A673 (cell line): ENCODE measurements at regions not wholly inside any gene's neighbourhood (a gene's known extent, or its start where the extent isn't known, plus 50 kb on each side); places are given as distances from the start of the nearest gene placed in this dataset.

Source experiments
- BruUV-seq: library from RNA; stranded (reverse); fragments of 400-500 nt; replicated peaks from 2 replicates; lab custom pipeline; 2021; lab: Mats Ljungman, UMichigan
- CTCF ChIA-PET: fragments of 300-600 bp; sonication (Branson Sonifier 250); formaldehyde crosslinking; loops from one replicate; lab custom pipeline; 2022; ENCODE audit warnings: antibody characterized with exemption; lab: Charles Lee
- POLR2A ChIA-PET: fragments of 300-600 bp; sonication (Branson Sonifier 250); formaldehyde crosslinking; loops from one replicate; lab custom pipeline; 2022; ENCODE audit warnings: antibody characterized with exemption; ENCODE audit not compliant: low non-redundant PET; lab: Charles Lee
- DNase-seq: peaks from one replicate; pipeline ENCODE4 v3.0.0-alpha.2; 2015; ENCODE audit warnings: low spot score
- H3K27ac ChIP-seq: fragments of 200-600 bp; sonication (generic); 2 replicates; pipeline ENCODE4 v1.5.1; 2016; ENCODE audit warnings: mixed run types, low read depth, mild to moderate bottlenecking, mixed read lengths, antibody characterized with exemption, low read length; ENCODE audit not compliant: poor library complexity, severe bottlenecking
- H3K27me3 ChIP-seq: fragments of 200-600 bp; sonication (generic); replicated peaks from 2 replicates; pipeline ENCODE4 v1.6.1; 2017; ENCODE audit warnings: mixed run types, low read depth, mild to moderate bottlenecking, mixed read lengths, antibody characterized with exemption, low read length; ENCODE audit not compliant: insufficient read depth, poor library complexity
- H3K36me3 ChIP-seq: fragments of 200-600 bp; sonication (generic); 2 replicates; pipeline ENCODE4 v1.6.1; 2016; ENCODE audit warnings: mixed run types, mild to moderate bottlenecking, mixed read lengths, antibody characterized with exemption, low read length; ENCODE audit not compliant: insufficient read depth, poor library complexity, severe bottlenecking
- H3K4me1 ChIP-seq: fragments of 200-600 bp; sonication (generic); 2 replicates; pipeline ENCODE4 v1.6.1; 2017; ENCODE audit warnings: mixed run types, mild to moderate bottlenecking, mixed read lengths, antibody characterized with exemption, low read length; ENCODE audit not compliant: insufficient read depth, poor library complexity, severe bottlenecking
- H3K4me3 ChIP-seq: fragments of 200-600 bp; sonication (generic); 2 replicates; pipeline ENCODE4 v1.5.1; 2016; ENCODE audit warnings: low read depth, mixed run types, mild to moderate bottlenecking, mixed read lengths, low read length; ENCODE audit not compliant: poor library complexity, severe bottlenecking
- H3K9me3 ChIP-seq: fragments of 200-600 bp; sonication (generic); 2 replicates; pipeline ENCODE4 v1.6.1; 2016; ENCODE audit warnings: mixed run types, low read depth, mild to moderate bottlenecking, mixed read lengths, antibody characterized with exemption, low read length; ENCODE audit not compliant: poor library complexity, severe bottlenecking
- EZH2 ChIP-seq: fragments of 200-600 bp; sonication (generic); IDR thresholded peaks from 2 replicates; pipeline ENCODE4 v1.6.1; 2017; ENCODE audit warnings: borderline replicate concordance, low read depth, mild to moderate bottlenecking, mixed read lengths, antibody characterized with exemption, low read length; ENCODE audit not compliant: poor library complexity, severe bottlenecking
- intact Hi-C: fragments of 100-400 bp; cut with micrococcal nuclease; formaldehyde crosslinking; loops from one replicate; pipeline ENCODE4 v1.10.0; 2022; ENCODE audit not compliant: unreplicated experiment
- TF ChIP-seq, protein P1 (sequence below): fragments of 300-800, 200-600 bp; sonication (generic); conservative IDR thresholded peaks from 2 replicates; pipeline ENCODE4 v1.5.1; 2017; ENCODE audit warnings: low read depth, mild to moderate bottlenecking, antibody characterized with exemption, low read length, moderate library complexity, mixed read lengths

DNA sequence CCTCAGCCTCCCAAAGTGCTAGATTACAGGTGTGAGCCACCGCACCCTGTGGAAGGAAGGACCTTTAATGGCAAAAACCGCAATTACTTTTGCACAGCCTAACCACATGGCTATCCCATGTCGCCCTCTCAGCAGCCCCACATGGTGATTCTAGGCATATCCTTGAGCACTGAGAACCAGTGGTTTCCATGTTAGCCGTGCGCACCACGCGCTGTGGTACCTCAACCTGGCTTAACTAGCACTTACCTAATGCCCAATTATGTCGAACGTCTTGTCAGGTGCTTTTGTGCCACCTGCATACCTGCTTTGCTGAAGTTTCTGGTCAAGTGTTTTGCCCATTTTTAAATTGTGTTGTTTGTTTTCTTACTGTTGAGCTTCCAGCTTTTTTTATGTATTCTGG, 697.9 kb downstream of the BRD1 start:
- ChIA-PET POLR2A (no interaction called here), CTCF (no interaction called here)
- H3K4me1 ChIP-seq, result no peaks in the 10 kb centered on the region
- no peak overlapping the region for H3K4me3 ChIP-seq
- TF ChIP-seq, protein P1, sequence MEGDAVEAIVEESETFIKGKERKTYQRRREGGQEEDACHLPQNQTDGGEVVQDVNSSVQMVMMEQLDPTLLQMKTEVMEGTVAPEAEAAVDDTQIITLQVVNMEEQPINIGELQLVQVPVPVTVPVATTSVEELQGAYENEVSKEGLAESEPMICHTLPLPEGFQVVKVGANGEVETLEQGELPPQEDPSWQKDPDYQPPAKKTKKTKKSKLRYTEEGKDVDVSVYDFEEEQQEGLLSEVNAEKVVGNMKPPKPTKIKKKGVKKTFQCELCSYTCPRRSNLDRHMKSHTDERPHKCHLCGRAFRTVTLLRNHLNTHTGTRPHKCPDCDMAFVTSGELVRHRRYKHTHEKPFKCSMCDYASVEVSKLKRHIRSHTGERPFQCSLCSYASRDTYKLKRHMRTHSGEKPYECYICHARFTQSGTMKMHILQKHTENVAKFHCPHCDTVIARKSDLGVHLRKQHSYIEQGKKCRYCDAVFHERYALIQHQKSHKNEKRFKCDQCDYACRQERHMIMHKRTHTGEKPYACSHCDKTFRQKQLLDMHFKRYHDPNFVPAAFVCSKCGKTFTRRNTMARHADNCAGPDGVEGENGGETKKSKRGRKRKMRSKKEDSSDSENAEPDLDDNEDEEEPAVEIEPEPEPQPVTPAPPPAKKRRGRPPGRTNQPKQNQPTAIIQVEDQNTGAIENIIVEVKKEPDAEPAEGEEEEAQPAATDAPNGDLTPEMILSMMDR, result no peak
- no peak for TF ChIP-seq EZH2
- intact Hi-C loops, result no loop called here
- no TSS peak for BruUV-seq
- no peaks in the 10 kb centered on the region for H3K36me3 ChIP-seq
- no peaks in the 10 kb centered on the region for H3K9me3 ChIP-seq
- H3K27ac ChIP-seq, result no peak overlapping the region
- no peaks in the 10 kb centered on the region for H3K27me3 ChIP-seq
- no peak for DNase-seq

DNA sequence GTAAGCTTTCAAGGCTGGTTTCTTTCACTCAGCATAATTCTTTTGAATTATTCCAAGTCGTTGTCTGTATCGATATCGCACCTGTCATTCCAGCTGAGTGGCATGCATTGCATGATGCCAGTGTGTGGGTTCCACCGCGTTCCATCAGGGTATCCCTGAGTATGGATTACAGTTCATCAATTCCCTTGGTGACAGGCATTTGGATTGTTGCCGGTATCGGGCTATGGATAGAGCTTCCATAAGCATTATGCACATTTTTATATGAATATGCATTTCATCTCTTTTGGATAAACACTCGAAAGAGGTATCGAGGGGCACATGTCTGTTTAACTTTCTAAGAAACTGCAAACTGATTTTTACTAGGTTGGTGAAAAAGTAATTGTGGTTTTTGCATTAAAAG, 698.8 kb downstream of the BRD1 start:
- no TSS peak for BruUV-seq
- POLR2A ChIA-PET, result no interaction called here

GRCh38 chr22:49124608-49125007, 703.1 kb downstream of the BRD1 start:
- H3K4me1 ChIP-seq, result peaks cover 6% of the 10 kb centered on the region
- no TSS peak for BruUV-seq
- ChIA-PET POLR2A (no interaction called here), CTCF (no interaction called here)
- no peaks in the 10 kb centered on the region for H3K27me3 ChIP-seq
- TF ChIP-seq, protein P1, result no peak
- TF ChIP-seq EZH2, result no peak
- H3K9me3 ChIP-seq, result no peaks in the 10 kb centered on the region
- H3K4me3 ChIP-seq, result no peak overlapping the region
- no peak for DNase-seq
- intact Hi-C loops, result no loop called here
- H3K27ac ChIP-seq, result no peak overlapping the region
- no peaks in the 10 kb centered on the region for H3K36me3 ChIP-seq

More for the DNA sequence above, 698.8 kb downstream of the BRD1 start:
- H3K4me1 ChIP-seq, result no peaks in the 10 kb centered on the region
- no peaks in the 10 kb centered on the region for H3K9me3 ChIP-seq
- TF ChIP-seq, protein P1, result no peak
- TF ChIP-seq EZH2, result no peak
- no peak overlapping the region for H3K4me3 ChIP-seq
- CTCF ChIA-PET, result no interaction called here
- no peaks in the 10 kb centered on the region for H3K36me3 ChIP-seq
- H3K27ac ChIP-seq, result no peak overlapping the region
- intact Hi-C loops, result no loop called here
- DNase-seq, result no peak
- no peaks in the 10 kb centered on the region for H3K27me3 ChIP-seq
